ENCODE measurements at regions not wholly inside any gene's neighbourhood (a gene's known extent, or its start where the extent isn't known, plus 50 kb on each side); places are given as distances from the start of the nearest gene placed in this dataset.

DNA sequence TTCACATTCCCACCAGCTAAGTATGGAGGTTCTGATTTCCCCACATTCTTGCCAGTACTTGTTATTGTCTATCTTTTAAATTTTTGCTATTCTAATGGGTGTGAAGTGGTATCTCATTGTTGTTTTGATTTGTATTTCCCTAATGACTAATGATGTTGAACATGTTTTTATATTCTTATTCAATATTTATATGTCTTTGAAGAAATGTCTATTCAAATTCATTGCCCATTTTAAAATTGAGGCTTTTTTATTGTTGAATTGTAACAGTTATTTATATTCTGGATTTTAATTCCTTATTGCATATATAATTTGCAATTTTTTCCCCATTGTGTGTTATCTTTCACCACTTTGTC lies 255.3 kb downstream of the EDEM1 start:
- Mint-ChIP-seq H3K4me3 (no peak overlapping the region), H3K36me3 (ENCODE audit: low read depth) (no peaks in the 10 kb centered on the region), H3K27me3 (ENCODE audit: low read depth) (no peaks in the 10 kb centered on the region), H3K9me3 (peaks cover 18% of the 10 kb centered on the region), H3K27ac (no peak overlapping the region), H3K4me1 (peaks cover 3% of the 10 kb centered on the region)
- TF ChIP-seq, protein P1, sequence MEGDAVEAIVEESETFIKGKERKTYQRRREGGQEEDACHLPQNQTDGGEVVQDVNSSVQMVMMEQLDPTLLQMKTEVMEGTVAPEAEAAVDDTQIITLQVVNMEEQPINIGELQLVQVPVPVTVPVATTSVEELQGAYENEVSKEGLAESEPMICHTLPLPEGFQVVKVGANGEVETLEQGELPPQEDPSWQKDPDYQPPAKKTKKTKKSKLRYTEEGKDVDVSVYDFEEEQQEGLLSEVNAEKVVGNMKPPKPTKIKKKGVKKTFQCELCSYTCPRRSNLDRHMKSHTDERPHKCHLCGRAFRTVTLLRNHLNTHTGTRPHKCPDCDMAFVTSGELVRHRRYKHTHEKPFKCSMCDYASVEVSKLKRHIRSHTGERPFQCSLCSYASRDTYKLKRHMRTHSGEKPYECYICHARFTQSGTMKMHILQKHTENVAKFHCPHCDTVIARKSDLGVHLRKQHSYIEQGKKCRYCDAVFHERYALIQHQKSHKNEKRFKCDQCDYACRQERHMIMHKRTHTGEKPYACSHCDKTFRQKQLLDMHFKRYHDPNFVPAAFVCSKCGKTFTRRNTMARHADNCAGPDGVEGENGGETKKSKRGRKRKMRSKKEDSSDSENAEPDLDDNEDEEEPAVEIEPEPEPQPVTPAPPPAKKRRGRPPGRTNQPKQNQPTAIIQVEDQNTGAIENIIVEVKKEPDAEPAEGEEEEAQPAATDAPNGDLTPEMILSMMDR (IDR thresholded peaks at IDR 0.05; ENCODE audit: unreplicated experiment in 3 of 3): no peak

- no peaks in the 10 kb centered on the region for H3K4me1 Mint-ChIP-seq
- H3K27ac Mint-ChIP-seq: no peak overlapping the region
- no peaks in the 10 kb centered on the region for H3K36me3 Mint-ChIP-seq (ENCODE audit: low read depth)
- peaks cover 18% of the 10 kb centered on the region for H3K9me3 Mint-ChIP-seq
- TF ChIP-seq, protein P1 (IDR thresholded peaks at IDR 0.05; ENCODE audit: unreplicated experiment in 3 of 3): no peak
- H3K4me3 Mint-ChIP-seq: no peak overlapping the region
- H3K27me3 Mint-ChIP-seq (ENCODE audit: low read depth): no peaks in the 10 kb centered on the region
These were observed 256.7 kb downstream of the EDEM1 start for GRCh38 chr3:5444253-5444652.

DNA sequence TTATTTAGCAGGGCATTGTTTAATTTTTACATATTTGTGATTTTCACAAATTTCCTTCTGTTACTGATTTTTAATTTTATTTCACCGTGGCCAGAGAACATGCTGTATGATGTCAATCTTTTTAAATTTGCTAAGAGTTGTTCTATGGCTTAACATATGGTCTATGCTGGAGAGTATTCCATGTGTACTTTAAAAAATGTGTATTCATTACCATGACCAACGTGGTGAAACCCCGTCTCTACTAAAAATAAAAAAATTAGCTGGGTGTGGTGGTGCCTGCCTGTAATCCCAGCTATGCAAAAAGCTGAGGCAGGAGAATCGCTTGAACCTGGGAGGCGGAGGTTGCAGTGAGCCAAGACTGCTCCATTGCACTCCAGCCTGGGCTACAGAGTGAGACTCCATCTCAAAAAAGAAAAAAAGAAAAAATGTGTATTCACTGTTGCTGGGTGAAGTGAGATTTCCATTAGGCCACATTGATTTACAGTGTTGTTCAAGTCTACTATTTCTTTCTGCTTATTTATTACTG lies 258.2 kb downstream of the EDEM1 start:
- TF ChIP-seq, protein P1 (IDR thresholded peaks at IDR 0.05; ENCODE audit: unreplicated experiment in 3 of 3): no peak
- H3K4me3 Mint-ChIP-seq: no peak overlapping the region
- H3K27me3 Mint-ChIP-seq (ENCODE audit: low read depth): no peaks in the 10 kb centered on the region
- no peaks in the 10 kb centered on the region for H3K36me3 Mint-ChIP-seq (ENCODE audit: low read depth)
- H3K9me3 Mint-ChIP-seq: peaks cover 18% of the 10 kb centered on the region
- H3K4me1 Mint-ChIP-seq: no peaks in the 10 kb centered on the region
- H3K27ac Mint-ChIP-seq: no peak overlapping the region

DNA sequence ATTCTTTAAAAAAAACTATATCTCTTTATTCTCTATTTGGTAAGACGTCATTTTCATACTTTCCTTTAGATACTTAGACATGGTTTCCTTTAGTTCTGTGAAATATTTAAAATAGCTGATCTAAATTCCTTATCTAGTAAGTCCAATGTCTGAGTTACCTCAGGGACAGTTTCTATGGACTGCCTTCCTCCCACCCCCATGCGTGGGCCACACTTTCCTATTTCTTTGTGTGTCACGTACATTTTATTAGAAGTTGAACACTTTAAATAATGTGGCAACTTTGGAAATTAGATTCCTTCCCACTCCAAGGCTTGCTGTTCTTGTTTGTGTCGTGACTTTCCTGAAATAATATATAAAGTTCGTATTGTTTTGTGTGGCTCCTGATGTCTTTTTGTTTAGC lies 260.7 kb downstream of the EDEM1 start:
- Mint-ChIP-seq H3K27ac (no peak overlapping the region), H3K27me3 (ENCODE audit: low read depth) (peaks cover 3% of the 10 kb centered on the region), H3K4me3 (no peak overlapping the region), H3K4me1 (no peaks in the 10 kb centered on the region), H3K36me3 (ENCODE audit: low read depth) (no peaks in the 10 kb centered on the region), H3K9me3 (peaks cover 11% of the 10 kb centered on the region)
- TF ChIP-seq, protein P1 (IDR thresholded peaks at IDR 0.05; ENCODE audit: unreplicated experiment in 3 of 3): no peak

GRCh38 chr3:5448816-5449215 lies 261.3 kb downstream of the EDEM1 start:
- Mint-ChIP-seq H3K4me3 (no peak overlapping the region), H3K27me3 (ENCODE audit: low read depth) (peaks cover 3% of the 10 kb centered on the region), H3K27ac (no peak overlapping the region), H3K9me3 (peaks cover 8% of the 10 kb centered on the region), H3K36me3 (ENCODE audit: low read depth) (no peaks in the 10 kb centered on the region), H3K4me1 (no peaks in the 10 kb centered on the region)
- TF ChIP-seq, protein P1 (IDR thresholded peaks at IDR 0.05; ENCODE audit: unreplicated experiment in 3 of 3): no peak

DNA sequence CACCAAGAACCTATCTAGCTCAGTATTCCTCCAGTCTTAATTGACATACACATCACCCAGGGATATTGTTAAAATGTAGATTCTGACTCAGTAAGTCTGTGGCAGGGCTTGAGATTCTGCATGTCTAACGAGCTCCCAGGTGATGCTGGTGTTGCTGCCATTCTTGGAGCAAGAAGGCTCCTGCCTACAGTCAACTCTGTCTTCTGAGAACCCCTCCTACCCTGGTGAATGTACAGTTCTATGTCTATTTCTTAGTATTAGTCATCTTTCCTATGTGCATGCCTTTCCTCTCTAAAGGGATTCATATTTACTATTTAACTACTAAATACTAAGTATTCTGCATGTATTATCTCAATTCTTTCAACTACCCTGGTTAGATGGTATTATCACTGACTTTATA lies 268.7 kb downstream of the EDEM1 start:
- Mint-ChIP-seq H3K9me3 (peaks cover 2% of the 10 kb centered on the region), H3K36me3 (ENCODE audit: low read depth) (no peaks in the 10 kb centered on the region), H3K27me3 (ENCODE audit: low read depth) (peaks cover 6% of the 10 kb centered on the region), H3K4me3 (no peak overlapping the region), H3K27ac (no peak overlapping the region), H3K4me1 (no peaks in the 10 kb centered on the region)
- TF ChIP-seq, protein P1 (IDR thresholded peaks at IDR 0.05; ENCODE audit: unreplicated experiment in 3 of 3): no peak
